Vagina (tissue), 2 donors: ENCODE measurements at regions not wholly inside any gene's neighbourhood (a gene's known extent, or its start where the extent isn't known, plus 50 kb on each side); places are given as distances from the start of the nearest gene placed in this dataset.

Experiments used
- DNase-seq, 2 donors: peaks; one replicate each; pipeline ENCODE4 v3.0.0-alpha.2; 2017; ENCODE audit errors: extremely low spot score in 2 of 2
- H3K27ac ChIP-seq: fragments of 200-600 bp; sonication (generic); one replicate; pipeline ENCODE4 v1.5.1; 2019
- H3K27me3 ChIP-seq: fragments of 200-600 bp; sonication (generic); one replicate; pipeline ENCODE4 v1.5.1; 2019
- H3K36me3 ChIP-seq, 2 donors: fragments of 200-600 bp; sonication (generic); one replicate each; pipeline ENCODE4 v1.5.1; 2017 to 2019
- H3K4me1 ChIP-seq: fragments of 200-600 bp; sonication (generic); one replicate; pipeline ENCODE4 v1.5.1; 2019
- H3K4me3 ChIP-seq, 2 donors: fragments of 200-600 bp; sonication (generic); 1 replicate in 1 of 2; 2 replicates in 1 of 2; pipeline ENCODE4 v1.5.1; 2016 to 2019
- H3K9me3 ChIP-seq: fragments of 200-600 bp; sonication (generic); one replicate; pipeline ENCODE4 v1.5.1; 2019
- CTCF ChIP-seq, 3 experiments: fragments of 450-650 bp in 2 of 3; fragments of 200-600 bp in 1 of 3; sonication (generic) in 1 of 3; IDR thresholded peaks; one replicate each; pipeline ENCODE4 v1.5.1; 2017 to 2019; ENCODE audit warnings: antibody characterized with exemption in 3 of 3, mild to moderate bottlenecking in 2 of 3, moderate library complexity in 2 of 3
- POLR2A ChIP-seq, 2 donors: fragments of 450-650 bp; IDR thresholded peaks; one replicate each; pipeline ENCODE4 v1.6.1; 2017; ENCODE audit warnings: antibody characterized with exemption in 2 of 2, mild to moderate bottlenecking in 2 of 2, moderate library complexity in 2 of 2
- POLR2AphosphoS5 ChIP-seq, 2 donors: sonication (generic); formaldehyde crosslinking; IDR thresholded peaks; one replicate each; pipeline ENCODE4 v1.9.0; 2017; ENCODE audit warnings: antibody characterized with exemption in 2 of 2, mild to moderate bottlenecking in 2 of 2, low read depth in 1 of 2; ENCODE audit not compliant: insufficient read depth in 1 of 2
- intact Hi-C: fragments of 100-400 bp; cut with DNase I; formaldehyde crosslinking; loops from one replicate; pipeline ENCODE4 v1.15.1; 2023

- Histone ChIP-seq H3K4me3 (no peak overlapping the region), H3K4me1 (no peaks in the 10 kb centered on the region), H3K27ac (no peak overlapping the region), H3K9me3 (no peaks in the 10 kb centered on the region), H3K36me3 (no peaks in the 10 kb centered on the region), H3K27me3 (no peaks in the 10 kb centered on the region)
- intact Hi-C loops, result no loop called here
- TF ChIP-seq POLR2AphosphoS5 (IDR thresholded peaks at IDR 0.05; ENCODE audit: insufficient read depth in 1 of 2, low read depth in 1 of 2), result no peak
- no peak for TF ChIP-seq CTCF (IDR thresholded peaks at IDR 0.05)
- TF ChIP-seq POLR2A (IDR thresholded peaks at IDR 0.05), result no peak
- no peak for DNase-seq
These were observed 352.7 kb downstream of the CDH2 start for GRCh38 chr18:27824275-27824674.

DNA sequence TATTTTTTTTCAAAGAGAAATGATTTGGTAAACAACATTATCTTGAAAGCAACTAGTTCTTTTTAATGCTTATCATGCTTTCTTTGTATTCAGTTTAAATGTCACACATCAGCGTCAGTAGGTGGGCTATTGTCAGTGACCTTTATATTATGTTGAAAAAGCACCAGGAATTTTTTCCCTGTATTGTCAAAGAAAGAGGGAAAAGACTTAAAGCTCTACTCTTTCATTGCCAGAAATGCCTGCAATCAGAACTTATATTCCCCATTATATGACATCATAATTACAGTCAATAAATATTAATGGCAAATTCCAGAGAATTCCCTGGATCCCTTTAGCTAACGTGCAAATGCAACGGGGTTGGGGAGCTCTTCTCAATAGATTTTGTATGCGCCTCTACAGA is 353.9 kb downstream of the CDH2 start:
- H3K27ac ChIP-seq, result no peak overlapping the region
- H3K4me3 ChIP-seq, result no peak overlapping the region
- H3K27me3 ChIP-seq, result no peaks in the 10 kb centered on the region
- H3K9me3 ChIP-seq, result no peaks in the 10 kb centered on the region
- DNase-seq, result no peak
- H3K36me3 ChIP-seq, result no peaks in the 10 kb centered on the region
- no peaks in the 10 kb centered on the region for H3K4me1 ChIP-seq
- no peak for TF ChIP-seq CTCF (IDR thresholded peaks at IDR 0.05)
- TF ChIP-seq POLR2AphosphoS5 (IDR thresholded peaks at IDR 0.05; ENCODE audit: insufficient read depth in 1 of 2, low read depth in 1 of 2), result no peak
- TF ChIP-seq POLR2A (IDR thresholded peaks at IDR 0.05), result no peak
- intact Hi-C loops, result no loop called here

GRCh38 chr18:27808683-27809082 is 368.2 kb downstream of the CDH2 start:
- intact Hi-C loops, result no loop called here
- H3K9me3 ChIP-seq, result no peaks in the 10 kb centered on the region
- no peaks in the 10 kb centered on the region for H3K27me3 ChIP-seq
- H3K27ac ChIP-seq, result no peak overlapping the region
- no peak for DNase-seq
- H3K4me3 ChIP-seq, result no peak overlapping the region
- TF ChIP-seq POLR2AphosphoS5 (IDR thresholded peaks at IDR 0.05; ENCODE audit: insufficient read depth in 1 of 2, low read depth in 1 of 2) (no peak), CTCF (IDR thresholded peaks at IDR 0.05) (no peak), POLR2A (IDR thresholded peaks at IDR 0.05) (no peak)
- no peaks in the 10 kb centered on the region for H3K36me3 ChIP-seq
- no peaks in the 10 kb centered on the region for H3K4me1 ChIP-seq

DNA sequence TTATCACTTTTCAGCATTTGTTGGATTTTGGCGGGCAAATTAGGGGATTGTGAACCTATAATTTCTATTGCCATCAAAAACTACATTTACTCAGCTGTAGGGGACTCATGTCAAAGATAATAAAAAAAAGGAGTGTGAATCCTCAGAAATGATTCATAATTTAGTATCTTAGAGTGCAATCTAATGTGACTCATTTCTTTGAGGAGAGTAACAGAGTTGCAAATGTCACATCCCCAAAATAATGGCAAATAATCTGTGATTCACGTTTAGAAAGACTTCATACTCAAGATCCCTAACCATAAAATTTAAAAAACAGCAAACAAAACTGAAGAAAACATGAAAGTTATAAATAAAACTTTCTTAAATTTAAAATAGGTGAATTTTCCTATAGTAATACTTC is 373.0 kb downstream of the CDH2 start:
- Histone ChIP-seq H3K4me1 (no peaks in the 10 kb centered on the region), H3K36me3 (no peaks in the 10 kb centered on the region), H3K4me3 (no peak overlapping the region), H3K27me3 (no peaks in the 10 kb centered on the region), H3K9me3 (no peaks in the 10 kb centered on the region), H3K27ac (no peak overlapping the region)
- TF ChIP-seq POLR2A (IDR thresholded peaks at IDR 0.05) (no peak), CTCF (IDR thresholded peaks at IDR 0.05) (no peak), POLR2AphosphoS5 (IDR thresholded peaks at IDR 0.05; ENCODE audit: insufficient read depth in 1 of 2, low read depth in 1 of 2) (no peak)
- no peak for DNase-seq
- intact Hi-C loops, result no loop called here

DNA sequence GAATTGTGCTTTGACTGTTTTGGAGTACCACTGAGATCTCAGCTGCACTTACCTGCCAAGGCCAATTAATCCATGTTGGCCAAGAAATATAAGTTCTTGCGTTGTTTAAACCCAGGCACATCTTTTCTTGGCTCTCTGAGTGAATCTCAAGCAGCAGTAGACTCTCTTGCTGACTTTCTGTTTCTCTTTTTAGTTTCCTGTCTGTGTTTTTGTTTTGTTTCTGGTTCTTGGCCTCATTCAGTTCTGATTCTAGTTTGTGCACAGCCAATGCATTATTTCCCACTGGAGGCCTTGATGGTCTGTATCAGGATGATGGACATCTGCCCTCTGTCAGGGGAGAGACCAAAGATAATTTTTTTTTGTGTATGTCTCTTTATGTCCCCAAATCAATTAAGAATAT is 379.4 kb downstream of the CDH2 start:
- H3K27ac ChIP-seq, result no peak overlapping the region
- DNase-seq, result no peak
- H3K9me3 ChIP-seq, result no peaks in the 10 kb centered on the region
- H3K4me1 ChIP-seq, result no peaks in the 10 kb centered on the region
- no peaks in the 10 kb centered on the region for H3K36me3 ChIP-seq
- H3K4me3 ChIP-seq, result no peak overlapping the region
- TF ChIP-seq CTCF (IDR thresholded peaks at IDR 0.05), result no peak
- no peak for TF ChIP-seq POLR2AphosphoS5 (IDR thresholded peaks at IDR 0.05; ENCODE audit: insufficient read depth in 1 of 2, low read depth in 1 of 2)
- no peak for TF ChIP-seq POLR2A (IDR thresholded peaks at IDR 0.05)
- intact Hi-C loops, result no loop called here
- H3K27me3 ChIP-seq, result no peaks in the 10 kb centered on the region
